ENCODE measurements at regions not wholly inside any gene's neighbourhood (a gene's known extent, or its start where the extent isn't known, plus 50 kb on each side); places are given as distances from the start of the nearest gene placed in this dataset.

DNA sequence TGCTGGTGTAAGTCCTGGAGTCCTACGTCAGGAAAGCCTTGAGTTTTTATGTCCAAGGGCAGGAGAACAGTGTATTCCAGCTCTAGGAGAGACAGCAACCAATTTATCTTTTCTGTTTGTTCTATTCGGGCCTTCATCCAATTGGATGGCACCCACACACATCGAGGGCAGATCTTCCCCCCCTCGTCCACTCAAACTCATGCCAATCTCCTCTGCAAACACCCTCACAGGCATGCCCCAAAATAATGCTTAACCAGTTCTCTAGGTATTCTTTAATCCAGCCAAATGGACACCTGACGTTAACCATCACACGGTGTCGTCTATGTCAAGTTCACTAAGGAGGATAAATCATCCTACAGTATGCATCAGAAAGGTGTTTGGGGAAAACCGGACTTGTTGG lies 102.5 kb upstream of the TRPM1 start:
- TF ChIP-seq, protein P1, sequence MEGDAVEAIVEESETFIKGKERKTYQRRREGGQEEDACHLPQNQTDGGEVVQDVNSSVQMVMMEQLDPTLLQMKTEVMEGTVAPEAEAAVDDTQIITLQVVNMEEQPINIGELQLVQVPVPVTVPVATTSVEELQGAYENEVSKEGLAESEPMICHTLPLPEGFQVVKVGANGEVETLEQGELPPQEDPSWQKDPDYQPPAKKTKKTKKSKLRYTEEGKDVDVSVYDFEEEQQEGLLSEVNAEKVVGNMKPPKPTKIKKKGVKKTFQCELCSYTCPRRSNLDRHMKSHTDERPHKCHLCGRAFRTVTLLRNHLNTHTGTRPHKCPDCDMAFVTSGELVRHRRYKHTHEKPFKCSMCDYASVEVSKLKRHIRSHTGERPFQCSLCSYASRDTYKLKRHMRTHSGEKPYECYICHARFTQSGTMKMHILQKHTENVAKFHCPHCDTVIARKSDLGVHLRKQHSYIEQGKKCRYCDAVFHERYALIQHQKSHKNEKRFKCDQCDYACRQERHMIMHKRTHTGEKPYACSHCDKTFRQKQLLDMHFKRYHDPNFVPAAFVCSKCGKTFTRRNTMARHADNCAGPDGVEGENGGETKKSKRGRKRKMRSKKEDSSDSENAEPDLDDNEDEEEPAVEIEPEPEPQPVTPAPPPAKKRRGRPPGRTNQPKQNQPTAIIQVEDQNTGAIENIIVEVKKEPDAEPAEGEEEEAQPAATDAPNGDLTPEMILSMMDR (IDR thresholded peaks at IDR 0.05 in 4 of 5, conservative IDR thresholded peaks at IDR 0.05 in 1 of 5), result no peak
- TF ChIP-seq POLR2A (IDR thresholded peaks at IDR 0.05), result no peak

All from gastrocnemius medialis (tissue), 4 donors.